HG03039 (cell line): ENCODE measurements at regions not wholly inside any gene's neighbourhood (a gene's known extent, or its start where the extent isn't known, plus 50 kb on each side); places are given as distances from the start of the nearest gene placed in this dataset.
"Not testable (repeated sequence)": the region's sequence is repeated elsewhere in the genome, so short reads cannot be mapped to it uniquely, and the experiment has no call there.

Source experiments
- ATAC-seq: cut with Tn5 transposase; IDR thresholded peaks from one replicate; pipeline ENCODE4 v1.9.1; 2021; ENCODE audit warnings: mild to moderate bottlenecking, moderate library complexity; ENCODE audit not compliant: unreplicated experiment

DNA sequence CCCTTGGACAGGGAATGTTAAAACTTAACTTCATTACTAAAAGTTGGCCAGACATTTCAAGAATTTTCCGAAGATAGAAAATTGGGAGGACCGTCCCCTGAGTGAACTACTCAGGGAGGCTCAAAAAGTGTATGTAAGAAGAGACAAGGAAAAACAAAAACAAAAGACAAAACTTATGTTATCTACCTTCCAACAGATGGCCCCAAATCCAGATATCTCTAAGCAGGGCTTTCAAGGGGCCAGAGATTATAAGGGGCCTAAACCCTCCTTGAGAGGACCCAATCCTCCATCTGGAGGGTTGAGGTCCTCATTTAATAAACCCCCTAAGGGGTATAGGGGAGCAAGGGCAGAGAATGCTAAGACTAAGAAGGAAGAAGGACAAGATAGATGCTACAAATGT is 203.6 kb downstream of the SH2D4B start:
- ATAC-seq, result no peak

DNA sequence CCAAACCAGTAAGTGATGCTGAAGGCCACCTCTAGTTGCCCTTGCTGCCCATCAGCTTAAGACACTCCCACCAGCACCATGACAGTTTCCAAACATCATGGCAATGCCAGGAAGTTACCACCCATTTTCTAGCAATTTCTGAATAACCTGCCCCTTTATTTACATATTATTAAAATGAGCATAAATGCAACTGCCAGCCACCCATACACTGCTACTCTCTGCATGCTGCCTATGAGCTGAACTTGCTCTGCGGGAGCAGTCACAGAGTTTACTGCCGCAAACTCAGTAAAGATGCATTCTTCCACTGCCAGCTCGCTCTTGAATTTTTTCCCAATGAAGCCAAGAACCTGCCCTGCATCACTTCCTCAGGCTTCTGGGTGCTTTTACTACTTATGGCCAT is 212.6 kb downstream of the SH2D4B start:
- no peak for ATAC-seq

DNA sequence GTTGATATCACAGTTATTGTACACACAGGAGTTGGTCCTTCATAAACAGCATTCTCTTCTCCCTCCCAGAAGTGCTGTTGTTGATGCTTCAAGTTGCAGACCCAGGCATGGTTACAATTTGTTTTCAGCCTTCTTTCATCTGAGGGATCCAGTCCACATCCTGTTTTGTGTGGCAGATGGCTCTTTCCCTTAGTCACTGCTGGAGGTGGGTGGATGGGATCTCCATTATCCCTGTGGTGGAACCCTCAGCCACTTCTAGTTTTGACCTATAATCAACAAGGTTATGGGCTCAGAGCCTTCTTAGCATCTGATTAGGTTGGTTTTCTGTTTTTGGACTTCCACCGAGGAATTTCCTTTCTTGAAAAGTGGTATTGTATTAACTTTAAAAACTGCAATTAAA is 214.2 kb downstream of the SH2D4B start:
- no peak for ATAC-seq

DNA sequence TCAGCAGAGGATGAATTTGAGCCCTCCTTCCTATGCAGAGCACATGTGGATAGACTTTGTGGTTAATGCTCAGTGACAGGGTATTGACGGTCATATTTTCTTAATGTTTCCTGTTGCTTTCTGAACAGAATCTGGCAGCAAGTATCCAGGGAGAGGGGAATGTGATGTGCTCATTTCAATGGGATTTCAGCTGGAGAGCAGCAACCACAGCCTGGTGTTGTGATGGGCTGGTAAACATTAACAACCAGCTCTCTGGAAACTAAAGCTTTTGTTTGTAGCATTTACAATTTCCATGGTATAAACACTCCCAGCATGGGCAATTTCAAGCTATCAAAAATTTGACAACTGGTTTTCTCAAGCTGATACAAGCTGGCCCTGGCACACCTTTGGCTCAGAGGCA is 215.9 kb downstream of the SH2D4B start:
- ATAC-seq, result no peak

DNA sequence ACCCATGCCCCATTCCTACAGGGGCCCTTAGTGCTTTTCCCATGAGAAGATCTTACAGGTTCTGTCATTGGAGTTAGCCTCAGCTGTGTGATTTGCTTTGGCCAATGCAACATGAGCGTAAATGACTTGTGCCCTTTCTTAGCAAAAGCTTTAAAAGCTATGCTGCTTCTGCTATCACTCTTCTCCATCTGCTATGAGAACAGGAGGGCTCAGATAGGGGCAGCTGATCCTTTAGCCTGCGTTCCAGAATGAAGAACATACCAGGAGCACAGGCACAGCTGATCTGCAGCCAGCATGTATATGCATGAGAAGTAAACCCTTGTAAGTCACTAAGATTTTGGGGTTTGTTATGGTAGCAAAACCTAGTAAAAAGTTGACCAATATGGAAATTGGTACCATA is 218.2 kb downstream of the SH2D4B start:
- ATAC-seq, result no peak

DNA sequence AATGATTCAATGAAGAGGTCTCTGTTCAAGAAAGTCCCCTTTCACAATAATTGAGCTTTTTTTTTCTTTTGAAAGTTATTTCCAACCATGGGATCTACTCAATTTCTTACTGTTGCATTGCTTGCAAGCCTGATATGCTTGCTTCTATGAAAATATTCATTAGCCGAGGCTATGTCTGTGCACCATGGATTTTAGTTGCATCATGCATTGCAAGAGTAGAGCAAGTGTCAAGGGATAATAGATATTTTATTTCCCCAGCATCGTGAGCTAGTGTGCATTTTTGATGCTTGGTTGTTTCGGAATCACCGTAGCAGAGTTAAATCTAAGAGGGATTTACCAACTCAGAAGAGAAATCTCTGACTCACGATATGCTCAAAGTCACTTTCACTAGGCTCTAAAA is 222.0 kb downstream of the SH2D4B start:
- ATAC-seq, result no peak

DNA sequence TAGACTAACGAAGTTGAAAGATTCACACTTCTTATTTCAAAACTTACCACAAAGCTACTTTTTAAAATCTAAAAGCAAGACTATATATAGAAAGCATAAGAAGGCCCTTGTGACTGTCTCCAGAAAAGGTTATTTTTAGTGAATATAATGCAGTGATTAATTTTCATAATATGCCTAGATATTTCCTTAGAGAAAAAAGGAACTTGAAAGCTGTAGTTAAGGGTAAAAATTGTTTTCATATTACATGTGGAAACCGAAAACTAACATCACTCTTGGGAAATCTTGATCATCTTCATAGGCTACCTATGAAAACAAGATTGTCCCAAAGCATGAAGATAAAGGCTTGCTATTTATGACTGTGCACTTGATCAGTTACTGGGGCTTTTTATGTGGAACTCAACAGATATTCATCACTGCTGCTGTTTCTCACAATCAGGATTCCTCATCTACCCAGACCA is 223.2 kb downstream of the SH2D4B start:
- peak; percentile 50 for ATAC-seq

DNA sequence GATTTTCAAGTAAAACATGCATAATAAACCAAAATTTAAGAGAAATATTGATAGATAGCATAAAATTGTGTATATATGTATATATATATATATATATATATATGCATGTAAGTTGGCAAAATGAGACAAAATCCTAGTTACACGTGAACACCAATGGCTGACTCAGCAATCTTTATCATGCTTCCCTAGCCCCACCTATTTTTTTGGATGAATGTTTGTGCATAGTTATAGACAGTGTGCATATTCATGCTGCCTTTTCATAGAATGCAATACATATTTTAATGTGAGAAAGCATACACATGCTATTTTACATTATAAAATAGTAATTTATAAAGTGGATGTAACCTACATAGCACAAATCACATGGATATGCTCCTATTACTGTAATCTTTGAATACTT is 230.3 kb downstream of the SH2D4B start:
- ATAC-seq, result no peak

DNA sequence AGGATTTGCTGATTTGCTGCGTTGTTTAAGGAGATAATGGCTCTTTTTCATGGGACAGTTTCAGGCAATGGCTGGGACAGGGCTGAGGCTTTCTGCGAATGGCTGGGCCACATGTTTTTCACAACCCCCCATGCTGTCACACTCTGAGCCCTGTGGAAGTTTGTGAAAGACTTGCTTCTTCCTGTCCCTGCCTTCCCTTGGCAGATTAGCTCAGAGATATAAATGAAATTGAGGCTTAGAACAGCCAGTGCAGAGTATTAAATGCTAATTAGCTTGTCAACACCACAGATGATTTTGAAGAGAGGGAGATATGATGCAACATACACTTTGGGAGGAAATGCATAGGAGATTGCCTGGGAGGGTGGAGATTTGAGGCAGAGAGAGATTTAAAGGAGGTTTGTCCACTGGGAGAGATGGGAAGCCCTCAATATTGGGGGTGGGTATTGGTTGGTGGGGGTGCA is 232.0 kb downstream of the SH2D4B start:
- no peak for ATAC-seq

DNA sequence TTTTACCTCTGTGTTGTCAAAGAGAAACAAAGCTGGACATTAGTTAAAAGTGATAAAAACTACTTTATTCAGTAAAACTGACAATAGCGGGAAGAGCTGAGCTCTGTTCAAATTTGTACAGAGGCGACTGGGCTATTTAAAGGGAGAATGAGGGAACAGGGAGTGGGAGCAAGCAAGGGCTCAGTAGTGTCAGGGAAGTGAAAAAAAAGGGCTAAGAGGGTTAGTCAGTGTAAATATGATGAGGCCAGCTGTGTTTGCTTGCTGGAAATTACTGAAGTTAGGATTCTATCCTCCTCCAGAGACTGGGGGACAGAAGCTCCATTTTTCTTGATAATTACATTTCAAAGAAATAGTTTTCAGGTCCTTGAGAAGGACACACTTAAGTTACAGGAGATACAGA is 232.5 kb downstream of the SH2D4B start:
- no peak for ATAC-seq

DNA sequence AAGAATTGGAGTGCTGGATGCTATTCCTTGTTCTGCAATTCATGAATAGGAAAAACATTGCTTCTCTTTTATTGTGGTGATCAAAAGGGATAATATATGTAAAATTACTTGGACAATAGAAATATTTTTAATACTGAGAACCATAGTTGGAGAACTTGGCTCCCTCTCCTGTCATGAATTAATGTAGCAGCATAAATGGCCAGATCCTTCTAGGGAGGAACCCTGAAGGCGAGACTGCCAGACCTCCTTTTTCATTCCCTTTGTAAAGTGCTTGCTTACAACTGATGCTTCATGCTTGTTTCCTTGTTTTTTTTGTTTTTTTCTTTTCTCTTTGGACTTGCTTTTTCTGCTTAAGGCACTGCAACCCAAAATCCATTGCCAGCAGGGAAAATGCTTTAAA is 233.6 kb downstream of the SH2D4B start:
- no peak for ATAC-seq

DNA sequence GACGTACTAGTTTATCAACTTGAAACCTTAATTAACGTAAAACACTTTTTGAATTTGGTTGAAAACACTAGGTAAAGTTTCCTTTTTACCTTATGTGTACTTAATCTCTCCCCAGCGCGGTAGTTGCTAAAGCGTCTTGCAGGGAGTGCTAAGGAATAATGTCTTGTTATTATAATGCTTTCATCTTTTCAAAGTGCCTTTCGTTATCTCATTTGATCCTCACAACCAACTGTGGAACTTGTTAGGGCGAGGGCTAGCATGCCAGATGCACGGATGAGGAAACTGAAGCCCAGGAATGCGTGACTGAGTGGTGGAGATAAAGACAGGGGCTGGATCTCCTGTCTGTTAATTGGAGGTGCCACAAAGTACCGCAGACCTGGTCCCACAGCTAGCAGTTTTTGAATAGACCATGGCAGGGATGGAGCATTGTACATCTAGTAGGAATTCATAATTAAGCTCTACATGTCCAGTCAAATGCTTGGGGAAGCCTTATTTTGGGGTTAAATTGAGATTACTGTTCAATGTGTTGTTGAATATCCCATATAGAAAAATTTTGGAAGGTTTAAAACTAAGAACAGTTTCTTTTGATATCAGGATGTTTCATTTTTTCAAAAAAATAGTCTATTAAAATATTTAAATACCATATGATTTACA is 234.3 kb downstream of the SH2D4B start:
- ATAC-seq, result no peak

DNA sequence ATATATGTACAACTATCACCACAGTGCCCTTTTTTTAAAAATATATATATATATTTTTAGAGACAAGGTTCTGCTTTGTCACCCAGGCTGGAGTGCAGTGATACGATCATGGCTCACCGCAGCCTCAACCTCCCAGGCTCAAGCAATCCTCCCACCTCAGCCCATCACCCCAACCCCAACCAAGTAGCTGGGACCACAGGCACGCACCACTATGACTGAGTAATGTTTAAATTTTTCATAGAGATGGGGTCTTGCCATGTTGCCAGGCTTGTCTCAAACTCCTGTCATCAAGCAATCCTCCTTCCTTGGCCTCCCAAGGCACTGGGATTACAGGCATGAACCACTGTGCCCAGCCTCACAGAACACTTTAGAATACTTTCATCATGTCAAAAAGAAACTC is 234.9 kb downstream of the SH2D4B start:
- ATAC-seq, result no peak

DNA sequence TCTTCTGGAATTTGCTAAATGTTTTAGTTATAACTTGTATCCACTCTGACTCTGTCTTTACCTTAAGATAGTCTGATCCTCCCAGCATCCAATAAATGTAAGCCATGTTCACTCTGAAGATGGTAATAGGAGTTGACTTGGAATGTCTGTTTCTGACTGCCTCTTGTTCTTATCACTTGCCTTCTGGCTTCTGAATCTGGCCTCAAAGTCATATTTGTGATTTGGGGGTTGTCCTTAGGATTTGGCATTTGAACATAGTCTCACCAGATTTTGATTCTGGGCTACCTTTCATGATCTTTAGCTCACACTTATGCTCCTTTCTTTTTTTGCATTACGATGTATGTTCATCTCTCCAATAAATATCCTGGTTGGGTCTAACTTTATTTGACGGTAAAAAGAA is 247.0 kb downstream of the SH2D4B start:
- ATAC-seq, result no peak

DNA sequence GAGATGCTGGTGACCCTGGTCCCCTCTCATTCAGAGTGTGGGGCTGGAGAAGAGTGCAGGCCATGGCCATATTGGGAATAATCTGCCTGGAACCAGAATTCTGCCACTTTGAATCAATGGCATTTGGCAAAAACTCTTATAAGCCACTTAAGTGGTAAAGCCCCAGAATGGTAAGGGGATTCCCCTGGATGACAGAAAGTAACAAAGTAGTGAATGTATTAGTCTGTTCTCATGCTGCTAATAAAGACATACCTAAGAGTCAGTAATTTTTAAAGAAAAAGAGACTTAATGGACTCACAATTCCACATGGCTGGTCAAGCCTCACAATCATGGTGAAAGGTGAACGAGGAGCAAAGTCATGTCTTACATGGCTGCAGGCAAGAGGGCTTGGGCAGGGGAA is 248.6 kb downstream of the SH2D4B start:
- no peak for ATAC-seq

DNA sequence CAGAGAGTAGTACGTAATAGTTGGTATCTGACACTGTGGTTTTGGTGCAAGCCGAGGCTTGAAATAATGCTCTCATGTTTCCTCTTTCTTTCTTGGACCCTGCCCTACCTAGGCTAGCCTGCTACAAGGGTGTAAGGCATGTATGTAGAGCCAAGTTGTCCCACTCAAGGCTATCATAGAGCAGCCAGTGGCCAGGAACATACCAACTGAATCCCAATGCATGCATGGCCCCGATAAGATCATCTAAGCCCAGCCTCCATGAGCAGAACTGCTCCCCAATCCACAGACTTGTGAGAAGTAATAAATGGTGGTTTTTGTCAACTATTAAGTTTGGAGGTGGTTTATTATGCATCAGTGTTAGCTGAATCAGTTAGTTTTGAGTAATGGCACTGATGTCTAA is 250.2 kb downstream of the SH2D4B start:
- ATAC-seq, result no peak

DNA sequence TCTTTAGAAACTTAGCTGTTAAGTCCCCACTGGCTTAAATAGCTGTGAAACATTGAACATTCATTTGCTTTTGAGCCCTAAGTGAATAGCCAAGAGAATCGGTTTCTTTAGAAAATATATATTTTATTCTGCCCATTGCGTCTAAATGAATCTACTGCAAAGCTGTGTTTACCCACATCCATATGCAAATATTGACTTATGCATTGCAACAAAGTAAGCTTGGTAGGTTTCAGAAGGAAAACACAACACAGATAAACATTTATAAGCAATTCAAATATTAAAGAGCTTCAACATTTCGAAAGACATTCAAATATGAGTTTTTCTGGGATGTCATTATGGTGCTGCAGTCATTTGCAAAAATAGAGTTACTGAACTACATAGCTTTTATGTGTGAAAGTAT is 257.3 kb downstream of the SH2D4B start:
- no peak for ATAC-seq

DNA sequence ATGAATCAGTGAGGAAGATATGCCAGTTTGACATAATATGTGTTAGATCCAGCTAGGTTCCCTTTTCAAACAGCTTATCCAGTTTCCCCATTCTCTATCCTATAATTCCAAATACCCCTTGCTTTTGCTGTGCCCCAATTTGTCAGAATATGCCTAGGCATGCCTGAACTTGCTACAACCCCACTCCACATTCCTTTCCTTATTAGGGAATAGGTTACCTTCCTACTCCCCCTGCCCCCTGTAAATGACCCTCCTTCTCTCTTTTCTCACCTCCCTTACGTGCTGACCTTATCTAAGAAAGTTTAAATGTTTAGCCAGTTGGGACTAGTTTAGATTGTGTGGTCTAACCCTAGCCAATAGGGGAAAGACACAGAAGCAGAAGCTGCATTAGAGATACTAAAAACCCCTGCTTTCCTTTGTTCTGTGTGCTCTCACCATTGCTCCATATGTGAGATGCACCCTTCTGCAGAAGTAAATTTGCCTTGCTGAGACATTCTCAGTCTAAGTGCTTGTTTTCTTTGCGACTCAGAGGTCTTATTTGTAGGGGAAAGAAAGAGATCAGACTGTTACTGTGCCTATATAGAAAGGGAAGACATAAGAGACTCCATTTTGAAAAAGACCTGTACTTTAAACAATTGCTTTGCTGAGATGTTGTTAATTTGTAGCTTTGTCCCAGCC is 267.8 kb downstream of the SH2D4B start:
- no peak for ATAC-seq

DNA sequence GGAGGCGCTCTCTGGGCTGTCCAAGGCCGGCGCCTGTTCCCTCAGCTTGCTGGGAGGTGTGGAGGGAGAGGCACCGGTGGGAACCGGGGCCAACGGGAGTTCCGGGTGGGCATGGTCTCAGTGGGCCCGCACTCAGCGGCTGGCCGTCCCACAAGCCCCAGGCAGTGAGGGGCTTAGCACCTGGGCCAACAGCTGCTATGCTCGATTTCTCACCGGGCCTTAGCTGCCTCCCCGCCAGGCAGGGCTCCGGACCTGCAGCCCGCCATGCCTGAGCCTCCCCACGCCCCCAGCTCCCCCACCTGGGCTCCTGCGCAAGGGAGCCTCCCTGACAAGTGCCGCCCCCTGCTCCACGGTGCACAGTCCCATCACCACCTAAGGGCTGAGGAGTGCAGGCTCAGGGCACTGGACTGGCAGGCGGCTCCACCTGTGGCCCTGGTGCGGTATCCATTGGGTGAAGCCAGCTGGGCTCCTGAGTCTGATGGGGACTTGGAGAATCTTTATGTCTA is 276.5 kb downstream of the SH2D4B start:
- no peak for ATAC-seq

DNA sequence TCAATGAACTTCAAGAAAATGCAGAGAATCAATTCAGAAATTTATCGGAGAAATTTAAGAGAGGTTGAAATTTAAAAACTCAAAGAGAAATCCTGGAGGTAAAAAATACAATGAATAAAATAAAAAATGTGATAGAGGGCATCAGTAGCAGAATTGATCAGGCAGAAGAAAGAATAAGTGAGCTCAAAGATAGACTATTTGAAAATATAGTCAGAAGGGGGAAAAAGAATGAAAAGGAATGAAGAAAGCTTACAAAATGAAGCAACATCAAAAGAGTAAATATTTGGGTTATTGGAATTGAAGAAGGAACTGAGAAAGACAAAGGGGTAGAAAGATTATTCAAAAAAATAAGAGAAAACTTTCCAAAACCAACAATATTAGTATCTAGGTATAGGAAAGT is 291.4 kb downstream of the SH2D4B start:
- no peak for ATAC-seq

DNA sequence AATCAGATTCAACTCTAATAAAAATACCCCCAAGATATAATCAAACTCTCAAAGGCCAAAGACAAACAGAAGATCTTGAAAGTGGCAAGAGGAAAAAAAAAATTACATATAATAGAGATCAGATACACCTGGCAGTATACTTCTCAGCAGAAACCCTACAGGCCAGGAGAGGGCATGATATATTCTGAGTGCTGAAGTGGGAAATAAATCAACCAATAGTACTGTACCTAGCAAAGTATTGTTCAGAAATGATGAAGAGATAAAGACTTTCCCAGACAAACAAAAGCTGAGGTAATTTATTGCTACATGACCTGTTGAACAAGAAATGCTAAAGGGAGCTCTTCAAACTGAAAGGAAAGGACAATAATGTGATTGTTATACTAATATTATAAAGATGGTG is 291.9 kb downstream of the SH2D4B start:
- ATAC-seq, result no peak

DNA sequence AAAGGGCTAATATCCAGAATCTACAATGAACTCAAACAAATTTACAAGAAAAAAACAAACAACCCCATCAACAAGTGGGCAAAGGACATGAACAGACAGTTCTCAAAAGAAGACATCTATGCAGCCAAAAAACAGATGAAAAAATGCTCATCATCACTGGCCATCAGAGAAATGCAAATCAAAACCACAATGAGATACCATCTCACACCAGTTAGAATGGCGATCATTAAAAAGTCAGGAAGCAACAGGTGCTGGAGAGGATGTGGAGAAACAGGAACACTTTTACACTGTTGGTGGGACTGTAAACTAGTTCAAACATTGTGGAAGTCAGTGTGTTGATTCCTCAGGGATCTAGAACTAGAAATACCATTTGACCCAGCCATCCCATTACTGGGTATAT is 295.0 kb downstream of the SH2D4B start:
- not testable (repeated sequence) for ATAC-seq
